Activated CD4-positive, alpha-beta T cell treated with anti-CD3 and anti-CD28 coated beads, Interleukin-2, amount 50 U/mL, for 1 hour (primary cell): ENCODE measurements at regions not wholly inside any gene's neighbourhood (a gene's known extent, or its start where the extent isn't known, plus 50 kb on each side); places are given as distances from the start of the nearest gene placed in this dataset.
"Not testable (repeated sequence)": the region's sequence is repeated elsewhere in the genome, so short reads cannot be mapped to it uniquely, and the experiment has no call there.

Experiments used
- DNase-seq: peaks from one replicate; pipeline ENCODE4 v3.0.0-alpha.2; 2020

GRCh38 chr6:28585335-28585734, 59.7 kb downstream of the GPX5 start:
- no peak for DNase-seq

- no peak for DNase-seq
Observed at GRCh38 chr6:28586324-28586723, 60.6 kb downstream of the GPX5 start.

- peak; percentile 49 for DNase-seq
Observed at GRCh38 chr6:28586962-28587745, 61.5 kb downstream of the GPX5 start.

GRCh38 chr6:28587746-28588075, 62.0 kb downstream of the GPX5 start:
- no peak for DNase-seq

- DNase-seq = no peak
Observed at GRCh38 chr6:28588666-28589065, 63.0 kb downstream of the GPX5 start.

- DNase-seq = no peak
Observed at GRCh38 chr6:28589234-28589956, 63.7 kb downstream of the GPX5 start.

GRCh38 chr6:28589957-28590349, 64.3 kb downstream of the GPX5 start:
- DNase-seq = no peak

GRCh38 chr6:28597217-28597835, 71.6 kb downstream of the GPX5 start:
- DNase-seq = no peak

GRCh38 chr6:28597924-28598722, 72.4 kb downstream of the GPX5 start:
- DNase-seq = no peak

- DNase-seq = no peak
Observed at GRCh38 chr6:28598757-28599686, 73.3 kb downstream of the GPX5 start.

GRCh38 chr6:28600245-28600644, 74.6 kb downstream of the GPX5 start:
- no peak for DNase-seq

GRCh38 chr6:28603891-28604290, 78.2 kb downstream of the GPX5 start:
- no peak for DNase-seq

GRCh38 chr6:28606424-28607391, 81.0 kb downstream of the GPX5 start:
- no peak for DNase-seq

GRCh38 chr6:28607990-28608389, 82.3 kb downstream of the GPX5 start:
- no peak for DNase-seq

GRCh38 chr6:28609672-28610071, 84.0 kb downstream of the GPX5 start:
- no peak for DNase-seq

GRCh38 chr6:28615616-28615954, 89.9 kb downstream of the GPX5 start:
- DNase-seq = no peak

GRCh38 chr6:28615955-28616747, 90.5 kb downstream of the GPX5 start:
- no peak for DNase-seq

GRCh38 chr6:28618898-28619555, 93.3 kb downstream of the GPX5 start:
- no peak for DNase-seq

- DNase-seq = not testable (repeated sequence)
Observed at GRCh38 chr6:28621268-28621667, 95.6 kb downstream of the GPX5 start.

- not testable (repeated sequence) for DNase-seq
Observed at GRCh38 chr6:28623242-28623641, 97.6 kb downstream of the GPX5 start.
